Neural progenitor cell (in vitro differentiated cells): ENCODE measurements at regions not wholly inside any gene's neighbourhood (a gene's known extent, or its start where the extent isn't known, plus 50 kb on each side); places are given as distances from the start of the nearest gene placed in this dataset.

Experiments used
- EZH2phosphoT487 ChIP-seq: fragments of 200-600 bp; sonication (generic); IDR thresholded peaks from 2 replicates; pipeline ENCODE4 v1.6.1; 2017; ENCODE audit warnings: antibody characterized with exemption
- TF ChIP-seq, protein P1 (sequence below): fragments of 200-600 bp; sonication (generic); IDR thresholded peaks from 2 replicates; pipeline ENCODE4 v1.5.1; 2017; ENCODE audit warnings: antibody characterized with exemption, mild to moderate bottlenecking

DNA sequence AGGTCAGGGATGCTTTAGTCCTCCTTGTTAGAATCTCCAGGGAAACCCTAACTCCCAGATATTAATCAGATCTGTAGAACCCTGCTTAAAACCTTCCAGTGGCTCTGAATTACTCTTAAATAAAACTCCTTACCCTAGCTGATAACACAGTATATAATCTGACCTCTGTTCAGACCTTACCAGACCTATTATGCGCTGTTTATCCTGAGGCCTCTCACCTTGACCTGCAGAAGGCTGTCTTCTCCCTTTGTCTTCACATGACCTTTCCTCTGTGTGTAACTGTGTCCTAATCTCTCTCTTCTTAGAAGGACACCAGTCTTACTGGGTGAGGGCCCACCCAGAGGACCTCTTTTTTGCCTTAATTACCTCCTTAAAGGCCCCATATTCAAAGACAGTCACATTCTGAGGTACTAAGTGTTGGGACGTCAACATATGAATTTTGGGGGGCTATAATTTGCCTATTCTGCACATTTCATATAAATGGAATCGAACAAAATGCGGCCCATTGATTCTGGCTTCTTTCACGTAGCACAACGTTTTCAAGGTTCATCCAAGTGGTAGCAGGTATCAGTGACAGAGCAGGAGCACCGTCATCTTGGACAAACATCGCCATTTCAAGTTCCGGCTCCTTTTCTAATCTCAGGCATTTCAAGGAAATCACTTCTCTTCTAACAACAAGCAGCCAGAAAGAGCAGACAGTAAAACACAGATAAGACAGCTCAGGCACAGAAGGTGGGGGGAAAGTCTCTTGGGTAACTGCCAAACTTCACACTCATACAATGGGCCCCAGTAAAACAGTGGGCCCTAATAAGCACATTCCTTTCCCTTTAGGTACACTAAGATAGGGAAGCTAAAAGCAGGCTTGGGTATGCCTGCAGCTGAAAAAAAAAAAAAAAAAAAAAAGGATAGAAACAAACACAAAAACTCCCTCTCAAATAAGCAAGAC is 200.2 kb upstream of the NUDT4 start:
- TF ChIP-seq, protein P1, sequence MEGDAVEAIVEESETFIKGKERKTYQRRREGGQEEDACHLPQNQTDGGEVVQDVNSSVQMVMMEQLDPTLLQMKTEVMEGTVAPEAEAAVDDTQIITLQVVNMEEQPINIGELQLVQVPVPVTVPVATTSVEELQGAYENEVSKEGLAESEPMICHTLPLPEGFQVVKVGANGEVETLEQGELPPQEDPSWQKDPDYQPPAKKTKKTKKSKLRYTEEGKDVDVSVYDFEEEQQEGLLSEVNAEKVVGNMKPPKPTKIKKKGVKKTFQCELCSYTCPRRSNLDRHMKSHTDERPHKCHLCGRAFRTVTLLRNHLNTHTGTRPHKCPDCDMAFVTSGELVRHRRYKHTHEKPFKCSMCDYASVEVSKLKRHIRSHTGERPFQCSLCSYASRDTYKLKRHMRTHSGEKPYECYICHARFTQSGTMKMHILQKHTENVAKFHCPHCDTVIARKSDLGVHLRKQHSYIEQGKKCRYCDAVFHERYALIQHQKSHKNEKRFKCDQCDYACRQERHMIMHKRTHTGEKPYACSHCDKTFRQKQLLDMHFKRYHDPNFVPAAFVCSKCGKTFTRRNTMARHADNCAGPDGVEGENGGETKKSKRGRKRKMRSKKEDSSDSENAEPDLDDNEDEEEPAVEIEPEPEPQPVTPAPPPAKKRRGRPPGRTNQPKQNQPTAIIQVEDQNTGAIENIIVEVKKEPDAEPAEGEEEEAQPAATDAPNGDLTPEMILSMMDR = no peak
- no peak for TF ChIP-seq EZH2phosphoT487
